Caco-2 (cell line): ENCODE measurements at regions not wholly inside any gene's neighbourhood (a gene's known extent, or its start where the extent isn't known, plus 50 kb on each side); places are given as distances from the start of the nearest gene placed in this dataset.

ENCODE experiments used
- BruUV-seq: library from RNA; stranded (reverse); fragments of 400-500 nt; replicated peaks from 2 replicates; lab custom pipeline; 2021; lab: Mats Ljungman, UMichigan
- CTCF ChIA-PET: fragments of 300-600 bp; sonication (Branson Sonifier 250); formaldehyde crosslinking; loops from one replicate; lab custom pipeline; 2022; ENCODE audit warnings: antibody characterized with exemption; lab: Charles Lee
- POLR2A ChIA-PET: fragments of 300-600 bp; sonication (Branson Sonifier 250); formaldehyde crosslinking; loops from one replicate; lab custom pipeline; 2022; ENCODE audit warnings: antibody characterized with exemption; lab: Charles Lee
- DNase-seq, 2 experiments: peaks; one replicate each; pipeline versions ENCODE4 v3.0.0 to v3.0.0-alpha.2; 2020 to 2022
- H3K27me3 ChIP-seq: replicated peaks from 2 replicates; pipeline ENCODE4 v1.6.0; 2011; ENCODE audit warnings: low read length; ENCODE audit not compliant: control insufficient read depth, insufficient read depth
- H3K36me3 ChIP-seq: 2 replicates; pipeline ENCODE4 v1.5.1; 2011; ENCODE audit warnings: low read length; ENCODE audit not compliant: control insufficient read depth, insufficient read depth
- H3K4me1 ChIP-seq: fragments of 250-450 bp; sonication (Bioruptor Pico); 2 replicates; pipeline ENCODE4 v1.5.1; 2020; ENCODE audit warnings: mild to moderate bottlenecking
- H3K4me3 ChIP-seq: 2 replicates; pipeline ENCODE4 v1.5.1; 2011; ENCODE audit warnings: low read depth, mild to moderate bottlenecking, control low read depth, low read length
- H3K9me3 ChIP-seq: fragments of 250-450 bp; sonication (Bioruptor Pico); 2 replicates; pipeline ENCODE4 v1.5.1; 2020; ENCODE audit warnings: mild to moderate bottlenecking, moderate library complexity
- H3K27ac Mint-ChIP-seq: one replicate; pipeline ENCODE4 v1.8.0; 2022; ENCODE audit warnings: mixed read lengths; ENCODE audit not compliant: unreplicated experiment
- H3K27me3 Mint-ChIP-seq: one replicate; pipeline ENCODE4 v1.8.0; 2022; ENCODE audit warnings: mixed read lengths; ENCODE audit not compliant: insufficient read depth, unreplicated experiment
- H3K36me3 Mint-ChIP-seq: one replicate; pipeline ENCODE4 v1.8.0; 2022; ENCODE audit warnings: mild to moderate bottlenecking, mixed read lengths; ENCODE audit not compliant: insufficient read depth, unreplicated experiment
- H3K4me1 Mint-ChIP-seq: one replicate; pipeline ENCODE4 v1.8.0; 2022; ENCODE audit warnings: low read depth, mixed read lengths; ENCODE audit not compliant: unreplicated experiment
- H3K4me3 Mint-ChIP-seq: one replicate; pipeline ENCODE4 v1.8.0; 2022; ENCODE audit warnings: mild to moderate bottlenecking, moderate library complexity, mixed read lengths; ENCODE audit not compliant: unreplicated experiment
- H3K9me3 Mint-ChIP-seq: one replicate; pipeline ENCODE4 v1.8.0; 2022; ENCODE audit warnings: mixed read lengths; ENCODE audit not compliant: unreplicated experiment
- intact Hi-C: fragments of 100-400 bp; cut with micrococcal nuclease; formaldehyde crosslinking; loops from one replicate; pipeline ENCODE4 v1.10.0; 2022; ENCODE audit not compliant: unreplicated experiment
- TF ChIP-seq, protein P1 (sequence below), 2 experiments: fragments of 200-600 bp in 1 of 2; IDR thresholded peaks; 1 replicate in 1 of 2; 2 replicates in 1 of 2; pipeline versions ENCODE4 v1.5.1 to v1.8.0; 2011 to 2022; ENCODE audit warnings: antibody characterized with exemption in 1 of 2, control low read depth in 1 of 2, inconsistent platforms in 1 of 2, low read depth in 1 of 2, low read length in 1 of 2, mild to moderate bottlenecking in 1 of 2, moderate library complexity in 1 of 2; ENCODE audit not compliant: insufficient read depth in 1 of 2, severe bottlenecking in 1 of 2, unreplicated experiment in 1 of 2

GRCh38 chr6:22115559-22115958, 181.3 kb downstream of the PRL start:
- BruUV-seq = no TSS peak
- Histone ChIP-seq H3K27me3 (no peaks in the 10 kb centered on the region), H3K4me3 (no peak overlapping the region), H3K36me3 (no peaks in the 10 kb centered on the region), H3K4me1 (no peaks in the 10 kb centered on the region), H3K9me3 (no peaks in the 10 kb centered on the region)
- Mint-ChIP-seq H3K9me3 (no peaks in the 10 kb centered on the region), H3K4me1 (no peaks in the 10 kb centered on the region), H3K27ac (no peak overlapping the region), H3K36me3 (no peaks in the 10 kb centered on the region), H3K27me3 (no peaks in the 10 kb centered on the region), H3K4me3 (no peak overlapping the region)
- CTCF ChIA-PET = no interaction called here
- TF ChIP-seq, protein P1, sequence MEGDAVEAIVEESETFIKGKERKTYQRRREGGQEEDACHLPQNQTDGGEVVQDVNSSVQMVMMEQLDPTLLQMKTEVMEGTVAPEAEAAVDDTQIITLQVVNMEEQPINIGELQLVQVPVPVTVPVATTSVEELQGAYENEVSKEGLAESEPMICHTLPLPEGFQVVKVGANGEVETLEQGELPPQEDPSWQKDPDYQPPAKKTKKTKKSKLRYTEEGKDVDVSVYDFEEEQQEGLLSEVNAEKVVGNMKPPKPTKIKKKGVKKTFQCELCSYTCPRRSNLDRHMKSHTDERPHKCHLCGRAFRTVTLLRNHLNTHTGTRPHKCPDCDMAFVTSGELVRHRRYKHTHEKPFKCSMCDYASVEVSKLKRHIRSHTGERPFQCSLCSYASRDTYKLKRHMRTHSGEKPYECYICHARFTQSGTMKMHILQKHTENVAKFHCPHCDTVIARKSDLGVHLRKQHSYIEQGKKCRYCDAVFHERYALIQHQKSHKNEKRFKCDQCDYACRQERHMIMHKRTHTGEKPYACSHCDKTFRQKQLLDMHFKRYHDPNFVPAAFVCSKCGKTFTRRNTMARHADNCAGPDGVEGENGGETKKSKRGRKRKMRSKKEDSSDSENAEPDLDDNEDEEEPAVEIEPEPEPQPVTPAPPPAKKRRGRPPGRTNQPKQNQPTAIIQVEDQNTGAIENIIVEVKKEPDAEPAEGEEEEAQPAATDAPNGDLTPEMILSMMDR (IDR thresholded peaks at IDR 0.05; ENCODE audit: insufficient read depth in 1 of 2, low read depth in 1 of 2, low read length in 1 of 2, severe bottlenecking in 1 of 2, unreplicated experiment in 1 of 2) = no peak
- intact Hi-C loops = no loop called here
- no peak for DNase-seq
- POLR2A ChIA-PET = no interaction called here

GRCh38 chr6:22117631-22118030, 179.2 kb downstream of the PRL start:
- no peaks in the 10 kb centered on the region for H3K27me3 Mint-ChIP-seq
- H3K36me3 ChIP-seq = no peaks in the 10 kb centered on the region
- no peaks in the 10 kb centered on the region for H3K4me1 Mint-ChIP-seq
- BruUV-seq = no TSS peak
- H3K9me3 ChIP-seq = no peaks in the 10 kb centered on the region
- H3K4me3 Mint-ChIP-seq = no peak overlapping the region
- H3K27me3 ChIP-seq = no peaks in the 10 kb centered on the region
- TF ChIP-seq, protein P1 (IDR thresholded peaks at IDR 0.05; ENCODE audit: insufficient read depth in 1 of 2, low read depth in 1 of 2, low read length in 1 of 2, severe bottlenecking in 1 of 2, unreplicated experiment in 1 of 2) = no peak
- no peaks in the 10 kb centered on the region for H3K36me3 Mint-ChIP-seq
- no peaks in the 10 kb centered on the region for H3K4me1 ChIP-seq
- H3K4me3 ChIP-seq = no peak overlapping the region
- DNase-seq = no peak
- CTCF ChIA-PET = no interaction called here
- H3K27ac Mint-ChIP-seq = no peak overlapping the region
- H3K9me3 Mint-ChIP-seq = no peaks in the 10 kb centered on the region
- intact Hi-C loops = no loop called here
- POLR2A ChIA-PET = no interaction called here

DNA sequence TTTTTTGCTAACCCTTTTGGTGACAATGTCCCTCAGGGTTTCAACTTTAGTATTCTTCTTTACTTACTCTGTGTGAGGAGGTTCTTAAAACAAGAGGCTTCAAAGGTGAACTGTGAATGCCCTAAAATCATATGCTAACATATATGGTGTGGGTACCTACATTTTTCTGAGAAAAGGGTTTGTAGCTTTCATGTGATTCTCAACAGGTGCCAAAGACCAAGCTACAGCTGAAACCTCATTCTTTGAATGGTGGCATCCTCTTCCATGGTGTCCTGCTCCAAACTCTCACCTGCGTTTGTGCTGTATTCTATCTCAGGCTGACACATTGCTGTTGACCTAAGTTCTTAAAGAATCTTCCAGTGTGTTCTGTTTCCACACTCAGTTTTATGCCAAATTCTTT, 177.3 kb downstream of the PRL start:
- no peaks in the 10 kb centered on the region for H3K9me3 ChIP-seq
- Mint-ChIP-seq H3K27me3 (no peaks in the 10 kb centered on the region), H3K9me3 (no peaks in the 10 kb centered on the region), H3K4me1 (no peaks in the 10 kb centered on the region), H3K4me3 (no peak overlapping the region), H3K36me3 (no peaks in the 10 kb centered on the region), H3K27ac (no peak overlapping the region)
- intact Hi-C loops = no loop called here
- no TSS peak for BruUV-seq
- no peaks in the 10 kb centered on the region for H3K4me1 ChIP-seq
- ChIA-PET POLR2A (no interaction called here), CTCF (no interaction called here)
- TF ChIP-seq, protein P1 (IDR thresholded peaks at IDR 0.05; ENCODE audit: insufficient read depth in 1 of 2, low read depth in 1 of 2, low read length in 1 of 2, severe bottlenecking in 1 of 2, unreplicated experiment in 1 of 2) = no peak
- no peak for DNase-seq
- no peaks in the 10 kb centered on the region for H3K27me3 ChIP-seq
- no peaks in the 10 kb centered on the region for H3K36me3 ChIP-seq
- H3K4me3 ChIP-seq = no peak overlapping the region
